Right lung (tissue), 2 donors: ENCODE measurements at regions not wholly inside any gene's neighbourhood (a gene's known extent, or its start where the extent isn't known, plus 50 kb on each side); places are given as distances from the start of the nearest gene placed in this dataset.
A peak's percentile ranks its signal among the peaks of the same experiment; 100 is the strongest.

ENCODE experiments used
- DNase-seq, 2 donors: peaks; one replicate each; pipeline ENCODE4 v3.0.0-alpha.2; 2013

- DNase-seq: no peak
Observed at GRCh38 chr17:34712481-34713195, 133.3 kb downstream of the TMEM132E start.

- no peak for DNase-seq
Observed at GRCh38 chr17:34711646-34712045, 132.3 kb downstream of the TMEM132E start.

DNA sequence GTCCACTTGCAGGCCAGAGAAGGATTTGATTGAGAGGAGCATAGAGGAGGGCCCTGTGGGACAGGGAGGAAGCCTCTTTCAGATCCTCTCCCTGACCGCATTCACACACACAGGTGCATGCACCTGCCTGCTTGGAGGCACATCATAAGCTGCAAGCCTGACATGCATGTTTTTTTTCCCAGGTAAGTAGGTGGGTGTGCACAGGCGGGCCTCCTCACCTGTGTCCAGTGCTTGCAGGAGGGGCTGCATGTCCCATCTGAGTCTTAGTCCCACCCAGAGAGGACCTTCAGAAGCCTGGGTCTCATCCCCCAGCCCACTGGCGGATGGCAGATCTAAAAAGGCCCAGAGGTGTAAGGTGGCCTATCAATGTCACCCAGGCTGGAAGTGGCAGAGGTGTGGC is 130.8 kb downstream of the TMEM132E start:
- DNase-seq: no peak

DNA sequence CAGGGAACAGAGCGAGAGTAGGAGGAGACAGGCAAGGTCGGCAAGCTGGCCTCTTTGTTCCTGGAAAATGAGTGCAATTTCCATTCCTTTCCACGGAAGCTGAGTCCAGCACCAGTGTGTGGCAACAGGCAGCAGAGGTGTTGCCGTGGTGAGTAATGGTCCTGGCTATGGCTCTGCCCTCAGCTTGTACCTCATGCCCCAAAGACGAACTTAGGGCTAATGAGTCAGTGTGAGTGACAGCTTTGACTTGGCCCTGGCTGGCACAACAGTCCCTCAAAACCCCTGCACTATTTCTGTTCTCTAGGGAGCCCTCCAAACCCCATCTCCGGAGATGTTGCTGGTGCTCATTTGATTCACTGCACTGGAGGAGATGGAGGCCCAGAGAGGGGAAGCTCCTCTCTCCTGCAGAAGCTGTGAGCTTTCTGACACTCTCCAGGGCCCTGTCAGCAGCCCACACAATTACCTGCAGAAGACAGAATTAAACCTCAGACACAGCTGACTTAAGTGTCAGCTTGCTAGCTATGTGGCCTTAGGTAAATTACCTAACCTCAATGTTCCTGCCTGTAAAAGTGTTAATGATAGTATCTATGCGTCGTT is 129.9 kb downstream of the TMEM132E start:
- DNase-seq: no peak

GRCh38 chr17:34706029-34706428 is 126.6 kb downstream of the TMEM132E start:
- DNase-seq: peak; percentile 8 to 15

GRCh38 chr17:34703533-34703932 is 124.2 kb downstream of the TMEM132E start:
- DNase-seq: peak; percentile 8 to 9

- no peak for DNase-seq
Observed at GRCh38 chr17:34699181-34699580, 119.8 kb downstream of the TMEM132E start.

DNA sequence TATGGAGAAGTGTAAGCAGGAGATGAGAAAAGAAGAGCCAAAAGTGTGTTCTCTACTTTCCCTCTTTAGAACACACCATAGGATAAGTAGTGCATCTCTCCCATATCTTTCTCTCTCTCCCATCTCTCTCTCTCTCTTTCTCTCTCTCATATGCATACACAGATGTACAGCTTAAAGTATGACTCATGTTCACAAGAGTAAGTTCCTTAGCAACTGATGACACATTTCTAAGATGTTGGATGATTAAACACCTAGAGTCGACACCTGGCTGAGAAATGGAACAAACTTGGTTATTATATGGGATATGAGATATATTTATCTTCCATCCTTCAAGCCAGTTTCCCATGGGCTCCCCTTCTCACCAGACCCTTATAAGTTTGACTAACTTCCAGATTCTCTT is 113.5 kb downstream of the TMEM132E start:
- no peak for DNase-seq
